Endothelial cell of umbilical vein (primary cell): ENCODE measurements at regions not wholly inside any gene's neighbourhood (a gene's known extent, or its start where the extent isn't known, plus 50 kb on each side); places are given as distances from the start of the nearest gene placed in this dataset.

ENCODE experiments used
- BruUV-seq: library from RNA; stranded (reverse); fragments of 400-500 nt; replicated peaks from 2 replicates; lab custom pipeline; 2021; lab: Mats Ljungman, UMichigan
- CTCF ChIA-PET: fragments of 300-600, 350-600 bp; sonication (Branson Sonifier 250); formaldehyde crosslinking; loops from one replicate; lab custom pipeline; 2021; ENCODE audit warnings: antibody characterized with exemption, inconsistent platforms; lab: Charles Lee
- POLR2A ChIA-PET: fragments of 300-600, 350-600 bp; sonication (Branson Sonifier 250); formaldehyde crosslinking; loops from one replicate; lab custom pipeline; 2021; ENCODE audit warnings: antibody characterized with exemption, inconsistent platforms; lab: Charles Lee
- DNase-seq: peaks from one replicate; pipeline ENCODE4 v3.0.0-alpha.2; 2011; ENCODE audit warnings: low read depth, low spot score
- FAIRE-seq: peaks from 2 replicates; lab custom pipeline; 2011; peaks lifted over from hg19 to GRCh38; lab: Jason Lieb, UNC
- H2AFZ ChIP-seq: 2 replicates; pipeline ENCODE4 v1.6.0; 2012; ENCODE audit warnings: low read depth, low read length, control low read depth, inconsistent platforms
- H3K27ac ChIP-seq: 2 replicates; pipeline ENCODE4 v1.5.1; 2011; ENCODE audit warnings: low read depth, mild to moderate bottlenecking, control low read depth, low read length, moderate library complexity; ENCODE audit not compliant: insufficient read depth
- H3K27me3 ChIP-seq, 2 experiments: 2 replicates each; pipeline versions ENCODE4 v1.6.0 to v1.6.1; 2011; ENCODE audit warnings: low read length in 2 of 2, mixed read lengths in 1 of 2; ENCODE audit not compliant: control insufficient read depth in 2 of 2, insufficient read depth in 2 of 2
- H3K36me3 ChIP-seq, 2 experiments: 2 replicates in 1 of 2; 3 replicates in 1 of 2; pipeline ENCODE4 v1.5.1; 2011; ENCODE audit warnings: low read length in 2 of 2, mild to moderate bottlenecking in 1 of 2, moderate library complexity in 1 of 2; ENCODE audit not compliant: control insufficient read depth in 2 of 2, insufficient read depth in 2 of 2; ENCODE audit errors: extremely low read depth in 1 of 2
- H3K4me1 ChIP-seq: 3 replicates; pipeline ENCODE4 v1.5.1; 2011; ENCODE audit warnings: mild to moderate bottlenecking, low read length; ENCODE audit not compliant: control insufficient read depth, insufficient read depth; ENCODE audit errors: extremely low read depth
- H3K4me2 ChIP-seq: 2 replicates; pipeline ENCODE4 v1.6.1; 2011; ENCODE audit warnings: low read length, control low read depth, mixed read lengths; ENCODE audit not compliant: insufficient read depth
- H3K4me3 ChIP-seq, 3 experiments: fragments of 200-600 bp in 1 of 3; sonication (generic), shearing (Covaris generic) in 1 of 3; replicated peaks in 1 of 3; 2 replicates each; pipeline ENCODE4 v1.5.1; 2011 to 2016; ENCODE audit warnings: control low read depth in 3 of 3, low read length in 3 of 3, mild to moderate bottlenecking in 2 of 3, inconsistent platforms in 1 of 3, low read depth in 1 of 3, moderate library complexity in 1 of 3; ENCODE audit not compliant: insufficient read depth in 1 of 3
- H3K79me2 ChIP-seq: 2 replicates; pipeline ENCODE4 v1.6.0; 2012; ENCODE audit warnings: low read length, inconsistent platforms; ENCODE audit not compliant: control insufficient read depth, insufficient read depth
- H3K9ac ChIP-seq: replicated peaks from 2 replicates; pipeline ENCODE3; 2011; ENCODE audit warnings: low read length, control low read depth; ENCODE audit not compliant: insufficient read depth; ENCODE audit errors: extremely low read depth
- H3K9me1 ChIP-seq: replicated peaks from 3 replicates; pipeline ENCODE4 v1.6.0; 2011; ENCODE audit warnings: mild to moderate bottlenecking, low read length; ENCODE audit not compliant: control insufficient read depth, insufficient read depth; ENCODE audit errors: extremely low read depth
- H3K9me3 ChIP-seq: replicated peaks from 2 replicates; pipeline ENCODE4 v1.5.1; 2012; ENCODE audit warnings: low read length, inconsistent platforms; ENCODE audit not compliant: control insufficient read depth, insufficient read depth
- H4K20me1 ChIP-seq: replicated peaks from 2 replicates; pipeline ENCODE3; 2011; ENCODE audit warnings: mild to moderate bottlenecking, low read length; ENCODE audit not compliant: control insufficient read depth, insufficient read depth; ENCODE audit errors: extremely low read depth
- FOS ChIP-seq: IDR thresholded peaks from 2 replicates; pipeline ENCODE4 v1.6.1; 2011; ENCODE audit warnings: mild to moderate bottlenecking, low read length, moderate library complexity, borderline replicate concordance; ENCODE audit not compliant: insufficient read depth
- GATA2 ChIP-seq: IDR thresholded peaks from 2 replicates; pipeline ENCODE4 v1.7.0; 2011; ENCODE audit warnings: low read depth, mild to moderate bottlenecking, moderate library complexity, mixed read lengths, low read length; ENCODE audit not compliant: insufficient read length, insufficient read depth
- JUN ChIP-seq: IDR thresholded peaks from 2 replicates; pipeline ENCODE4 v1.6.1; 2011; ENCODE audit warnings: borderline replicate concordance, low read depth; ENCODE audit not compliant: insufficient read length, insufficient read depth
- POLR2A ChIP-seq: IDR thresholded peaks from 2 replicates; pipeline ENCODE4 v1.6.1; 2012; ENCODE audit warnings: low read depth, mild to moderate bottlenecking, control low read depth, low read length
- dilution Hi-C: fragments of 300-500 bp; cut with MboI; formaldehyde crosslinking; loops from one replicate; pipeline ENCODE4 v1.15.0; 2019; ENCODE audit warnings: low sequenced_read_pairs; ENCODE audit not compliant: extremely low pct_ligation_motif_present
- intact Hi-C: fragments of 100-400 bp; cut with micrococcal nuclease; formaldehyde crosslinking; loops from one replicate; pipeline ENCODE4 v1.10.0; 2022
- TF ChIP-seq, protein P1 (sequence below), 2 donors: IDR thresholded peaks; 1 replicate in 1 of 2; 2 replicates in 1 of 2; pipeline ENCODE4 v1.5.1; 2011; ENCODE audit warnings: low read length in 2 of 2, mild to moderate bottlenecking in 2 of 2, moderate library complexity in 2 of 2, control low read depth in 1 of 2, inconsistent platforms in 1 of 2, low read depth in 1 of 2; ENCODE audit not compliant: insufficient read depth in 1 of 2; ENCODE audit errors: extremely low read depth in 1 of 2

DNA sequence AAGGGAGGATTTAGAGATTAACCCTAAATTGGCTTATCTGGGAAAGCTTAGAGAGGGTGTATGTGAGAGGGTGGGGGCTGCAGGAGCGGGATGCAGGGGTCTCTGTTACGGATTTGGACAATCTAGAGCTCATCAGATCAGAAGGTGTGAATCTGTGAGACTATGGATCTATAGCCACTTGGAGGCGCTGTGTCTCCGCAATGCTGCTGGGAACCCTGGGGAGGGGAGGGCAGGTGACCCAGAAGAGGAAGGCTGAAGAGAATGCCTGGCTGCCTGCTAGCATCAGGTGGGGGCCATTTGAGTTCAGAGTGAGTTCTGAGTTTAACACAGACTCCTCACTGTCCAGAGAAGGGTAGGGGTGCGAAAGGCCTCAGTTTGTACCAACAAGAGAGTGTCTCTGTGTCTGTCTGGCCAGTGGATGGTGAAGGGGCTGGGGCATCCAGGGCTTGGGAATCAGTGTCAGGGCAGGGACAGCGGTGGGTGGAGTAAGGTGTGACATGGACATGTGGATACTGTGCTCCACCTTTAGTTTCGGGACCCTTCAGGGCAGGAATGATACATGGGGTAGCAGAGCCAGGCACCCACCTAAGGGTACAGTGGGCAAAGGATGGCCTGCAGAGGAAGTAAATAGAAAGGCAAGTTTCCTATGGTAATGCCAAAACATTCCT is 187.3 kb upstream of the PRSS58 start:
- ChIA-PET POLR2A (no interaction called here), CTCF (interaction anchor here (1.0 to 2.7 kb wide), 7 partner anchors 14 to 90 kb away, joined by 3 to 18 read pairs (median 7); no protein-coding TSS in a partner anchor)
- H3K36me3 ChIP-seq, result no peaks in the 10 kb centered on the region
- dilution Hi-C loops, result no loop called here
- FAIRE-seq (no peak), DNase-seq (no peak)
- no peaks in the 10 kb centered on the region for H3K9me1 ChIP-seq
- no peaks in the 10 kb centered on the region for H3K9me3 ChIP-seq
- H2AFZ ChIP-seq, result no peak overlapping the region
- TF ChIP-seq, protein P1, sequence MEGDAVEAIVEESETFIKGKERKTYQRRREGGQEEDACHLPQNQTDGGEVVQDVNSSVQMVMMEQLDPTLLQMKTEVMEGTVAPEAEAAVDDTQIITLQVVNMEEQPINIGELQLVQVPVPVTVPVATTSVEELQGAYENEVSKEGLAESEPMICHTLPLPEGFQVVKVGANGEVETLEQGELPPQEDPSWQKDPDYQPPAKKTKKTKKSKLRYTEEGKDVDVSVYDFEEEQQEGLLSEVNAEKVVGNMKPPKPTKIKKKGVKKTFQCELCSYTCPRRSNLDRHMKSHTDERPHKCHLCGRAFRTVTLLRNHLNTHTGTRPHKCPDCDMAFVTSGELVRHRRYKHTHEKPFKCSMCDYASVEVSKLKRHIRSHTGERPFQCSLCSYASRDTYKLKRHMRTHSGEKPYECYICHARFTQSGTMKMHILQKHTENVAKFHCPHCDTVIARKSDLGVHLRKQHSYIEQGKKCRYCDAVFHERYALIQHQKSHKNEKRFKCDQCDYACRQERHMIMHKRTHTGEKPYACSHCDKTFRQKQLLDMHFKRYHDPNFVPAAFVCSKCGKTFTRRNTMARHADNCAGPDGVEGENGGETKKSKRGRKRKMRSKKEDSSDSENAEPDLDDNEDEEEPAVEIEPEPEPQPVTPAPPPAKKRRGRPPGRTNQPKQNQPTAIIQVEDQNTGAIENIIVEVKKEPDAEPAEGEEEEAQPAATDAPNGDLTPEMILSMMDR (IDR thresholded peaks at IDR 0.05; ENCODE audit: extremely low read depth in 1 of 2, insufficient read depth in 1 of 2, low read depth in 1 of 2, low read length in 2 of 2), result peak; percentile 9
- TF ChIP-seq JUN, result no peak
- no TSS peak for BruUV-seq
- H3K4me3 ChIP-seq, result no peak overlapping the region
- H3K79me2 ChIP-seq, result no peaks in the 10 kb centered on the region
- peaks cover 0 to 2% of the 10 kb centered on the region in 2 experiments for H3K27me3 ChIP-seq
- intact Hi-C loops, result no loop called here
- H3K9ac ChIP-seq, result no peak overlapping the region
- no peaks in the 10 kb centered on the region for H4K20me1 ChIP-seq
- H3K4me1 ChIP-seq, result peaks cover 31% of the 10 kb centered on the region
- no peak overlapping the region for H3K4me2 ChIP-seq
- H3K27ac ChIP-seq, result no peak overlapping the region

DNA sequence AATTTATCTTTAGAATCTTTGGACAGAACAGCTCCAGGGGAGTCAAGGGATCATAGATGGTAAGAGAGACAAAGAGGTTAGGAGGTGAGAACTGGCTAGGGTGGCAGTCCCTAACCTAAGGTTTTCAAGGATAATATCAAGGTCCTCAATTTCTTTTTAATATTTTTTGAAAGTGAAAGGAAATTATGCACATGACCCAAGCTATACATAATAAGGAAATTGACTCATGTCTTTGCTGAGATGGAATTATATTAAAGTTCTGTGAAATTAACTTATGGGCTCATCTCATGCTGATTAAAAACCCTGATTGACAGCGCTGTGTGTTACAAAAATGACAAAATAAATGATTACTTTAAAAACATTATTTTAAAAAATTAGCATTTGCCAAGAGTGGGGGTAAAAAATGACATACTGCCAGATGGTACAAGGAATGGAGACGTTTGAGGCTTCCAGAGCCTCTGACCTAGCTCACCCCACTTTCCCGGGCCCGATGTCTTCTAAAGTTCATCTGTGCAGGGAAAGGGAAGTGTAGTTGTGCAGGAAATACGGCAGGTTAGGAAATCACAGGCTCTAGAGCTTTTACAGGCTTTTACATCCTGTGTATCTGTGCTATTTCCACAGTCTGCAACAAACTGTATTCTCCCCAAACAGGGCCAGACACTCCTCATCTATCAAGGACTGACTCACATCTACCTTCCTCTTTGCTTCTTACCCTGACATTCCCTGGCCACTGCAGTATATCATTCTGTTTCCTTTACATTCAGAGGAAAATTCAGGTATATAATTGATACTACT is 185.6 kb upstream of the PRSS58 start:
- Histone ChIP-seq H2AFZ (peak overlapping the region; percentile 89), H3K27me3 (no peaks in the 10 kb centered on the region), H3K4me1 (peaks cover 33% of the 10 kb centered on the region), H3K36me3 (no peaks in the 10 kb centered on the region), H4K20me1 (no peaks in the 10 kb centered on the region), H3K9me3 (no peaks in the 10 kb centered on the region), H3K9ac (peak overlapping the region; percentile 38), H3K27ac (peak overlapping the region; percentile 71), H3K4me3 (peak overlapping the region in 1 of 3 experiments; percentile 21), H3K4me2 (peak overlapping the region; percentile 78), H3K9me1 (no peaks in the 10 kb centered on the region), H3K79me2 (no peaks in the 10 kb centered on the region)
- dilution Hi-C loops, result no loop called here
- intact Hi-C loops, result no loop called here
- DNase-seq, result peak; percentile 50
- TF ChIP-seq POLR2A (no peak), JUN (peak; percentile 9), FOS (peak; percentile 38), GATA2 (peak; percentile 14)
- FAIRE-seq, result peak; percentile 85
- no TSS peak for BruUV-seq
- ChIA-PET CTCF (interaction anchor here (0.8 to 2.7 kb wide), 10 partner anchors 16 to 91 kb away, joined by 3 to 18 read pairs (median 6); no protein-coding TSS in a partner anchor), POLR2A (no interaction called here)
